Gastroesophageal sphincter (tissue), 4 donors: ENCODE measurements at regions not wholly inside any gene's neighbourhood (a gene's known extent, or its start where the extent isn't known, plus 50 kb on each side); places are given as distances from the start of the nearest gene placed in this dataset.

Experiments used
- ATAC-seq: fragments of 150-250 bp; one replicate; pipeline ENCODE4 v1.9.1; 2016; ENCODE audit warnings: mild to moderate bottlenecking, moderate library complexity
- H3K27ac ChIP-seq, 4 donors: fragments of 200-600 bp; sonication (generic) in 3 of 4; 1 replicate in 3 of 4; 2 replicates in 1 of 4; pipeline ENCODE4 v1.5.1; 2016 to 2019
- H3K27me3 ChIP-seq: fragments of 200-600 bp; sonication (generic); one replicate; pipeline ENCODE4 v1.5.1; 2019
- H3K36me3 ChIP-seq, 2 donors: fragments of 200-600 bp; sonication (generic); one replicate each; pipeline ENCODE4 v1.5.1; 2019; ENCODE audit warnings: control low read depth in 1 of 2
- H3K4me1 ChIP-seq, 3 donors: fragments of 200-600 bp; sonication (generic); 1 replicate in 2 of 3; 2 replicates in 1 of 3; pipeline ENCODE4 v1.5.1; 2016 to 2019; ENCODE audit warnings: control low read depth in 2 of 3
- H3K4me3 ChIP-seq, 2 donors: fragments of 200-600 bp; sonication (generic); one replicate each; pipeline ENCODE4 v1.5.1; 2019; ENCODE audit warnings: mild to moderate bottlenecking in 1 of 2, moderate library complexity in 1 of 2
- H3K9me3 ChIP-seq, 3 donors: fragments of 200-600 bp; sonication (generic); one replicate each; pipeline ENCODE4 v1.5.1; 2017 to 2019; ENCODE audit warnings: control low read depth in 2 of 3
- CTCF ChIP-seq, 4 experiments: fragments of 200-600 bp in 2 of 4; fragments of 450-650 bp in 2 of 4; sonication (generic) in 1 of 4; IDR thresholded peaks; one replicate each; pipeline ENCODE4 v1.5.1; 2017 to 2019; ENCODE audit warnings: antibody characterized with exemption in 4 of 4, mild to moderate bottlenecking in 2 of 4, moderate library complexity in 2 of 4
- EP300 ChIP-seq: sonication (generic); formaldehyde crosslinking; IDR thresholded peaks from one replicate; pipeline ENCODE4 v1.6.1; 2017; ENCODE audit warnings: antibody characterized with exemption, mild to moderate bottlenecking
- POLR2A ChIP-seq, 2 donors: fragments of 450-650 bp; IDR thresholded peaks; one replicate each; pipeline ENCODE4 v1.6.1; 2017; ENCODE audit warnings: antibody characterized with exemption in 2 of 2, mild to moderate bottlenecking in 2 of 2, moderate library complexity in 1 of 2
- POLR2AphosphoS5 ChIP-seq: sonication (generic); formaldehyde crosslinking; IDR thresholded peaks from one replicate; pipeline ENCODE4 v1.6.1; 2017; ENCODE audit warnings: antibody characterized with exemption
- WGBS, 2 donors: methylation state at CpG; one replicate each; pipeline ENCODE4 v1.1.5; 2018; ENCODE audit warnings: low coverage in 1 of 2; 5-methylcytosine and 5-hydroxymethylcytosine counted together

GRCh38 chr12:115850957-115851356, 426.5 kb downstream of the MED13L start:
- 20 to 64% methylated on average over 1 of the region's 1 CpG for WGBS, 2 donors
- peaks cover 0 to 14% (median 0%) of the 10 kb centered on the region in 3 donors for H3K9me3 ChIP-seq
- H3K4me3 ChIP-seq: no peak overlapping the region
- H3K36me3 ChIP-seq: no peaks in the 10 kb centered on the region
- ATAC-seq: no peak
- H3K27me3 ChIP-seq: peaks cover 19% of the 10 kb centered on the region
- no peak for TF ChIP-seq POLR2A (IDR thresholded peaks at IDR 0.05)
- no peak for TF ChIP-seq CTCF (IDR thresholded peaks at IDR 0.05)
- no peak for TF ChIP-seq EP300
- no peak for TF ChIP-seq POLR2AphosphoS5
- no peak overlapping the region for H3K27ac ChIP-seq
- no peaks in the 10 kb centered on the region for H3K4me1 ChIP-seq

DNA sequence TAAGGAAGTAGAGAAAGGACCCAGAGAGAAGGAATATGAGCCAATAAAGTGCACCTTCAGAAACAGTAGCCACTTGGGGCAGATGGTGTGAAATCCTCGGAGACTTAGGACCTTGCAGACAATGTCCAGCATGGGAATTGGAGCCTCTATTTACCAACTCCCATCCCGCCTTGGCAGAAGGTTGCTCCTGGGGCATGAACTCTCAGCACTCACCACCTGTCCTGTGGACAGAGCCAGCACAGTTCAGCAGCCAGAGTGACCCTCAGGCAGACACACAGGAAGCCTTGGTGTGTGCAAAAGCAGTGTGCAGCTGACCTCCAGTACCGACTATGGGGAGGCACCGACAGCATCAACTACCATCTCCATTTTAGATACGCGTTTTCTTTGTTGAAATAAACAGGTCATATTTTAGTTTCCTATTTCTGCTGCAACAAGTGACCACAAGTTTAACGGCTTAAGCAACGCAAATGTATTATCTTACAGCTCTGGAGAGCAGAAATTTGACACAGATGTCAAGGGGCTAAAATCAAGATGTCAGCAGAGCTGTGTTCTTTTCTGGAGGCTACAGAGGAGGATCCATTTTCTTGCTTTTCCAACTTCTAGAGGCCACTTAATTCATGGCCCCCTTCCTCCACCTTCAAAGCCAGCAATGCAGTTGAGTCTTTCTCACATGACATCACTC, 428.1 kb downstream of the MED13L start:
- Histone ChIP-seq H3K4me3 (no peak overlapping the region), H3K27me3 (peaks cover 19% of the 10 kb centered on the region), H3K4me1 (no peaks in the 10 kb centered on the region), H3K27ac (no peak overlapping the region), H3K36me3 (no peaks in the 10 kb centered on the region), H3K9me3 (peaks cover 0 to 14% (median 0%) of the 10 kb centered on the region in 3 donors)
- ATAC-seq: no peak
- TF ChIP-seq CTCF (IDR thresholded peaks at IDR 0.05) (no peak), POLR2AphosphoS5 (no peak), POLR2A (IDR thresholded peaks at IDR 0.05) (no peak), EP300 (no peak)
- 94% methylated on average over 6 to 7 of the region's 8 CpGs for WGBS, 2 donors

DNA sequence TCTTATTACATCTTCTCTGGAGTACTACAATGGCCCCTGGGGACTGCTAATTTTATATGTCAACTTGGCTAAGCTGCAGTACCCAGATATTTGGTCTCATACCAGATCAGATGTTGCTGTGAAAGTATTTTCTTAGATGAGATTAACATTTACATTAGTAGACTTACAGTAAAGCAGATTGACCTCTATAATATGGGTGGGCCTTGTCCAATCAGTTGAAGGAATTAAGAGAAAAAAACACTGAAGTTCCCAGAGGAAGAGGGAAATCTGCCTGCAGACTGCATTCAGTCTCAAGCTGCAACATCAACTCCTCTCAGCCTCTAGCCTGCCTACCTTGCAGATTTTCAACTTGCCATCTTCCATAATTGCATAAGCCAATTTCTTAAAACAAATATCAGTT, 430.1 kb downstream of the MED13L start:
- Histone ChIP-seq H3K36me3 (no peaks in the 10 kb centered on the region), H3K4me3 (no peak overlapping the region), H3K27ac (no peak overlapping the region), H3K9me3 (peaks cover 0 to 14% (median 0%) of the 10 kb centered on the region in 3 donors), H3K27me3 (peaks cover 14% of the 10 kb centered on the region), H3K4me1 (no peaks in the 10 kb centered on the region)
- ATAC-seq: no peak
- TF ChIP-seq EP300 (no peak), POLR2A (IDR thresholded peaks at IDR 0.05) (no peak), POLR2AphosphoS5 (no peak), CTCF (IDR thresholded peaks at IDR 0.05) (no peak)

DNA sequence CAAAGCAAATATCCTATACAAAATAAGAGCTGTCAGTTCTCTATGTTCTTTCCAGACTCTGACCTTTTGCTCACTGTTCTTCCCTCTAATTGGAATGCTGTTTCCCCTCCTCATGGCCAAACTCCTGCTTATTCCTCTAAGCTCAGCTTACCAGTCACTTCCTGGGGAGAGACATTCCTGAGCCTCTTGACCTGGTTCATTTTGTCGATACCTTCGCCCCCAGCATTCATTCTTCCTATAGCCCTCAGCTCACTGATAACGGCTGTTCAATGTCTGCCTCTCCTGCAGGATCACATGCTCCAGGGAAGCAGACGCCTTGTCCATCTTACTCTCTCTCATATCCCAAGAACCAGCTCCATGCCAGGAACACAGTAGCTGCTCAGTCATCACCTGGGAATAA, 431.0 kb downstream of the MED13L start:
- Histone ChIP-seq H3K9me3 (peaks cover 0 to 14% (median 0%) of the 10 kb centered on the region in 3 donors), H3K27me3 (peaks cover 14% of the 10 kb centered on the region), H3K4me1 (no peaks in the 10 kb centered on the region), H3K4me3 (no peak overlapping the region), H3K27ac (no peak overlapping the region), H3K36me3 (no peaks in the 10 kb centered on the region)
- no peak for ATAC-seq
- 46 to 52% methylated on average over 3 to 4 of the region's 4 CpGs for WGBS, 2 donors
- no peak for TF ChIP-seq CTCF (IDR thresholded peaks at IDR 0.05)
- TF ChIP-seq EP300: no peak
- no peak for TF ChIP-seq POLR2AphosphoS5
- TF ChIP-seq POLR2A (IDR thresholded peaks at IDR 0.05): no peak

DNA sequence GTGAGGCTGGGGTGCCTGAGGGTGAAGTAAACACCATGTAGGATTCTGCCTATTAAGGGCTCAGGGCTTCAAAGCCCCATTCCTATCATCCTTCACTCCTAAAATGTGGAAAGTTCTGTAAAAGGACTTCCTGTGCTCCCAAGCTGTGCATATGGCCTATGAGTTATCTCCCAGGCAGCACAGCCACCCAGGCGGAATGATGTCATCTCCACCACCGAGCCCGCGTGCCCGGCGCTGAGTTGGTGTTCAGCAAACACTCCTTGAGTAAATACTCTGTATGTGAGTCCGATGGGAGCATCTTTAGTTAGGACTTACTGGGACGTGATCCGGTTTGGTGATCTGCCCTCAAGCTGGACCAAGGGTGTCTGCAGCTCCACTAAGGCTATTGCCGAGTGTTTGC, 437.3 kb downstream of the MED13L start:
- Histone ChIP-seq H3K27ac (no peak overlapping the region), H3K27me3 (peaks cover 11% of the 10 kb centered on the region), H3K4me3 (no peak overlapping the region), H3K9me3 (no peaks in the 10 kb centered on the region), H3K36me3 (no peaks in the 10 kb centered on the region), H3K4me1 (no peaks in the 10 kb centered on the region)
- WGBS, 2 donors: 86 to 88% methylated on average over 3 to 9 of the region's 10 CpGs
- no peak for ATAC-seq
- TF ChIP-seq POLR2A (IDR thresholded peaks at IDR 0.05) (no peak), EP300 (no peak), CTCF (IDR thresholded peaks at IDR 0.05) (no peak), POLR2AphosphoS5 (no peak)
